IPS DF 4.7 (cell line): ENCODE measurements at regions not wholly inside any gene's neighbourhood (a gene's known extent, or its start where the extent isn't known, plus 50 kb on each side); places are given as distances from the start of the nearest gene placed in this dataset.
A peak's percentile ranks its signal among the peaks of the same experiment; 100 is the strongest.
"Not testable (repeated sequence)": the region's sequence is repeated elsewhere in the genome, so short reads cannot be mapped to it uniquely, and the experiment has no call there.

Source experiments
- DNase-seq: peaks from one replicate; pipeline ENCODE4 v3.0.0-alpha.2; 2013; ENCODE audit warnings: low spot score; ENCODE audit errors: extremely low read depth

- DNase-seq, result not testable (repeated sequence)
Measured at GRCh38 chr15:85196697-85197096, 183.7 kb upstream of the AKAP13 start.

DNA sequence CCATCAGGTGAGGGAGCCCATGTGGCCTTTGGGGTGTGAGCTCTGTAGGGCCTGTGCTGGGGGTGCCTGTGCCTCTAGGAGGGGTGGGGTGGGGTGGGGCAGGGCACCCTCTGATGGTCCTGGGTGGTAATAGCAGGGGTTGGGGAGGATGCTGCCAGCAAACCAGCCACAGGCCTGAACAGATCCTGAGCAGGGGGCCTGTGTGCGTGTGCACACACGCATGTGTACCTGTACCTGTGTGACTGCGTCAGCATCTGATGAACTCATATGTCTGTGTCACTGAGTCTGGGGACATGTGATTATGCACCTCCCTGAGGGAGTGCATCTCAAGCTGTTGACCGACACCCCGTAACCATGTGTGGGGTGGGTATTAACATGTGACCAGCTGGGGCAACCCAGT is 182.8 kb upstream of the AKAP13 start:
- DNase-seq, result not testable (repeated sequence)

- DNase-seq, result not testable (repeated sequence)
Measured at GRCh38 chr15:85198432-85198831, 182.0 kb upstream of the AKAP13 start.

DNA sequence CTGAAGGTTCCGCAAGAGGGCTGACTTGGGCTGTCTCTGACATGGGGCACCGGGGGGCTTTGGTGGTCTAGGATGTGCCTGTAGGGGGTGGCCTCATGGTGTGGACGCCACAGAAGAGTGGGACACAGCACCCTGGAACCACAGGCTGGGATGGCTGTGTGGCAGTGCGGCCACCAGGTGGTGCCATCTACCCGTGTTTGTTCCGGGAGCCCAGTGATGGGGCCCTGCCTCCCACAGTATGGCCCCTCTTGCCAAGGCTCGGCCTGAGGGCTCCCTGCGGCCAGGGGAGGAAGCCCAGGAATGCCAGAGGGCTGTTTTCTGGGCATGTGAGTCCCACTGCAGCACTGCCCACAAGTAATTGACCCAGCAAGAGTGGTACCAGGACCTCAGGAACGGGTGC is 180.2 kb upstream of the AKAP13 start:
- not testable (repeated sequence) for DNase-seq

- DNase-seq, result not testable (repeated sequence)
Measured at GRCh38 chr15:85201118-85201793, 179.1 kb upstream of the AKAP13 start.

GRCh38 chr15:85204481-85204880 is 175.9 kb upstream of the AKAP13 start:
- DNase-seq, result not testable (repeated sequence)

DNA sequence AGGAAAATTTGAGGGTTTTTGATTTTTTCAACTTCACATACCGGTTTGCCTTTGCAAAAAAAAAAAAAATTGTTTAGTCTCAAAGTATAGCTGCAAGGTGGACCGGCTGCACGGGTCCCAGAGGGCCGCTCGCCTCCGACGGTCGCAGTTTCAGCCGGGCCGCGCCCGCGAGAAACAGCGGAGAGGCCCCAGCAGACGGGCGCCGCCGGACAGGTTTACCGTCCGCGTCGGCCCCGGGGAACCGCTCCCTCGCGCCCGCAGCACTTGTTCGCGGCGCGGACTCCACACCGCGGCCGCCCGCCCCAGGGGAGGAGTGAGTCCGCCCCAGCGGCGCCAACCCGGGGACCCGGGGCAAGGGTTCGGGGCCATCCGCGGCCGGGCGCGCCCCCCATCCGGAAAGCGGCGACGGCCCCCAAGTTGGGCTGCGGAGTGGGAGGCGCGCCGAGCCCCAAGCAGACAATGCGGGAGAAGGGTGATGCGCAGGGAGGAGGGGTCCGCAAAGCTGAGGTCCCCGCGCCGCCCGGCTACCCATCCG is 146.5 kb upstream of the AKAP13 start:
- DNase-seq, result not testable (repeated sequence)

GRCh38 chr15:85234450-85235196 is 145.8 kb upstream of the AKAP13 start:
- DNase-seq, result not testable (repeated sequence)

GRCh38 chr15:85244056-85244455 is 136.3 kb upstream of the AKAP13 start:
- DNase-seq, result not testable (repeated sequence)

- DNase-seq, result peak; percentile 5
Measured at GRCh38 chr15:85250938-85251542, 129.4 kb upstream of the AKAP13 start.

DNA sequence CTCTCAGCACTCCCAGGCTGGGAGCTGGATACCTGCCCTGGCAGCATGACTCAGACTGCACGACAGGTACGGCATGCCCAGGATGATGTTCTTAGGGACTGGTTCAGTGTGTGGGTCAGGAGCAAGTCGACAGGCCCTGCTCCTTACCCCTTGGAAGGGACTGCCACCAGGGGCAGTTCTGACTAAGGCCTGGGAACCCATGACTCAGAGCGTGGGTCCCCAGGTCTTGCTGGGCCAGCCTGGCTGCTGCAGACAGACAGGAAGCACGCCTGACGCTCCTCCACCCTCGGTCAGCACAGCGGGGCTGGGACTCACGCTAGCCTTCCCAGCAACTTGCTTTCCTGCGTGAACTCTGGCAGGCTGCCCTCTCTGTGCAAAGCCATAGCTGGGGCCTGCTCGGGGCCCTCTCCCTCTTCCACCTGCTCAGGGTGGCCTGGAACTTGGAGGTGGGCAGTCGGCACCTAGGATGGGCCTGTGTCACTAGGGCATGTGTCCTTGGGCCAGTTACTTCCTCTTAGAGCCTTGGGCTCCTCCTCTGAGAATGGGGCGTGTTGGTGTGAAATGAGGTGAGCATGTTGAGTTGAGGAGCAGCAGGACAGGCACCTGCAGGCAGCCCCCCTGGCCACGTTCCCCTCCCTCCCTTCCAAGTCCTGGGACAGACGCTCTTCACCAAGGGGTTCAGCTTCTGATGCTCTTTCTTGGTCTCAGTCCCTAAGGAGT is 127.0 kb upstream of the AKAP13 start:
- DNase-seq, result not testable (repeated sequence)

- not testable (repeated sequence) for DNase-seq
Measured at GRCh38 chr15:85254961-85255360, 125.4 kb upstream of the AKAP13 start.

- DNase-seq, result not testable (repeated sequence)
Measured at GRCh38 chr15:85255502-85255901, 124.9 kb upstream of the AKAP13 start.

- not testable (repeated sequence) for DNase-seq
Measured at GRCh38 chr15:85256009-85256997, 124.1 kb upstream of the AKAP13 start.

DNA sequence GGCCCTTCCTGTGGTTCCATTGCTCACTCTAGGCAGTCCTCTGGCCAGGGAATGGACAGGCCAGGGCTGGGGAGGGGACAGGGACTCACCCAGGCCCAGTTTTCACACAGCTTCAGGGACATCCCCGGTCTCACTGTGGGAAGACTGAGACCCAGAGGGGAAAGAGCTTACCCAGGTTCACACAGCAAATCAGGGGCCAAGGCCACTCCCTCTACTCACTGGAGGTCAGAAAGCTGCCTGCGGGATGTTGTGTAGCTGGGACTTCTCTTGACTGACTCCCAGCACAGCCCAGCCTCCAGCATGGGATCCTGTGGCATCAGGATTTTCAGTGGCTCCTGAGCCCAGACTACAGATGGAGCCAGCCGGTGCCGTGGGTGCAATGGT is 122.3 kb upstream of the AKAP13 start:
- DNase-seq, result not testable (repeated sequence)

DNA sequence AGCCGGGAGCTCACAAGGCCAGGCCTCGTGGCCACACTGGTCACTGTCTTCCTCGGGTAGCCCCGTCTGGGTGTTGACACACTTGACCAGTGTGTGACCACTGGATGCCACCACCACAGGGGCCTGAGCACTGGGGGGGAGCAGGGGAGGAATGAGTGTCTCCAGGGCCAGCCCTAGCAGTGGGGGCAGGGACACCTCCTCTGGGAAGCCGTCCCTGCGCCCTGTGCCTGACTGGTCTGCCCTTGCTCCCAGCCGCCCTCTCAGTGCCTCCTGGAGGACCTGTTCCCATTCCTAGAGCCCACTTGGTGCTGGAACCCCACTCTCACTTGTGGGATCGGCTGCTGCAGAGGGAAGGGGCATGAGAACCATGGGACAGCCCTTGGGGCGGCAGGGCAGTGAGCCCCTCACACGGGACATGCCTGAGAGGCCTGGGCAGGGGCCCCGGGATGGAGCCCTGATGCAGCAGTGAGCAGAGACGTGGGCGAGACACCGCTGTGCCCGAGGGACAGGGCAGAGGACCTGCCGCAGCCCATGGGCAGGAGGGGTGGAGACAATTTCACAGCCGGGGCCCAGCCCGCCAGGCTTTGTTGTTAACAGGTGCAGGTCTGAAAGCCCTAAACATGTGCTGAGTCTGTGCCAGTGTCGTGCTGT is 121.7 kb upstream of the AKAP13 start:
- not testable (repeated sequence) for DNase-seq

- DNase-seq, result not testable (repeated sequence)
Measured at GRCh38 chr15:85260526-85260925, 119.9 kb upstream of the AKAP13 start.

DNA sequence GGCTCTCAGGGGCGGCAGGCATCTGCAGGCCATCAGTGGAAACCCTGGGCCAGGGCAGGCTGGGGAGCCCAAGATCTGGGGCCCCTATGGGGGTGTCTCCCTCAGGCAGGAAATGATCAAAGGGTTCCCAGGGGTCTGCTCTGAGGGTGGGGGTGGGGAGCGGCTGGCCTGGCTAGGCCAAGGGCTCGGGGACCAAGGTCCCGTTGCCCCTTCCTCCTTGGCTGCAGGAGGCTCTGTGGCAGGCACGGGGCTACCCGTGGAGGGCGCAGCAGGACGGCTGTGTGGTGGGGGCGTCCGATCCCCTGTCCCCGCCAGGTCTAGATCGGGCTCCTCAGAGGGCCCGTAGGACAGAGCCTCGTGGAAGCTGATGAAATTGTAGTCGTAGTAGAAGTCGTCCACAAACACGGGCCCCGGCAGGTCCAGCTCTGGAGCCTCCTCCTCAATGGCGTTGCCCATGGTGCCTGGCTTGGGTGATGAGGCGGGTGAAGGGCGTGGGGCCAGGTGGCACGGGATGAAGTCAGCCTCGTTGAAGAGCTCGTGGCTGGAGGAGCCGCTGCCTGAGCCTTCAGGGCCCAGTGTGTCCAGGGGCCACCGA is 117.8 kb upstream of the AKAP13 start:
- not testable (repeated sequence) for DNase-seq

DNA sequence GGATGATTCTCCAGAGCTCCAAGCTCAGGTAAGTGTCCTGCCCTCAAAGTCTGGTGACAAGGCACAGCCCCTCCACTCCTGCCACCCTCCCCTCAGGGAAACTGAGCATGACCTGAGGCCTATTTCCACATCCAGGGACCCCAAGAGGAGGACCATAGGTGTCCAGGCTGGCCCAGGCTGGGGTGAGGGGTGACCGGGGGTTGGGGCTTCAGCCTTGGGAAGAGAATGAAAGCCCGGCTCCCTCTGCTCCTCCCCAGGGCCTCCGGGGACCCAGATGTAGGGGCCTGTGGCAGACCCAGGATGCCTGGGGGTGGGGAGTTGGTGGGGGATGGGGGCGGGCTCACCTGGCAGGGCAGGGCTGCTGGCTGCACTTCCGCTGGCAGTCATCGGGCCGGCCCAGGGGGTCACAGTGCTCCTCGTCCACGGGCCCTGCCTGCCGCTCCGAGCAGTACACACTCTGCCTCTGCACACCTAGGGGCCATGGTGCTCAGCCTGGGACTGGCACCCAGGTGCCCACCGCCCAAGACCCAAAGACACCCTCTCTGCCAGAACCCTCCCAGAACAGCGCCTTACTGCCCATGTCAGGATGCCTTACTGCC is 116.5 kb upstream of the AKAP13 start:
- DNase-seq, result not testable (repeated sequence)
